Keratinocyte (primary cell): ENCODE measurements at regions not wholly inside any gene's neighbourhood (a gene's known extent, or its start where the extent isn't known, plus 50 kb on each side); places are given as distances from the start of the nearest gene placed in this dataset.

Experiments used
- CTCF ChIP-seq, 3 experiments: IDR thresholded peaks in 1 of 3; conservative IDR thresholded peaks in 1 of 3; optimal IDR thresholded peaks in 1 of 3; 2 replicates in 2 of 3; 3 replicates in 1 of 3; pipeline versions ENCODE3 to v1.5.1; 2011; ENCODE audit warnings: low read length in 3 of 3, mild to moderate bottlenecking in 3 of 3, moderate library complexity in 2 of 3, control low read depth in 1 of 3, inconsistent platforms in 1 of 3; ENCODE audit not compliant: insufficient read depth in 2 of 3; ENCODE audit errors: extremely low read depth in 1 of 3
- EZH2 ChIP-seq: IDR thresholded peaks from one replicate; pipeline ENCODE4 v1.6.1; 2012; ENCODE audit warnings: inconsistent platforms, mild to moderate bottlenecking, low read length, moderate library complexity

GRCh38 chr14:84581041-84581440, 948.9 kb upstream of the FLRT2 start:
- TF ChIP-seq CTCF (optimal IDR thresholded peaks at IDR 0.05 in 1 of 3, IDR thresholded peaks at IDR 0.05 in 1 of 3, conservative IDR thresholded peaks at IDR 0.05 in 1 of 3; ENCODE audit: extremely low read depth in 1 of 3, insufficient read depth in 2 of 3, low read length in 3 of 3) (no peak), EZH2 (no peak)
